ENCODE measurements at regions not wholly inside any gene's neighbourhood (a gene's known extent, or its start where the extent isn't known, plus 50 kb on each side); places are given as distances from the start of the nearest gene placed in this dataset.

- H3K4me1 Mint-ChIP-seq (ENCODE audit: low read depth): peaks cover 5% of the 10 kb centered on the region
- no peaks in the 10 kb centered on the region for H3K9me3 Mint-ChIP-seq
- H3K27me3 Mint-ChIP-seq: no peaks in the 10 kb centered on the region
- H3K27ac Mint-ChIP-seq: no peak overlapping the region
- H3K36me3 Mint-ChIP-seq (ENCODE audit: low read depth): peaks cover 5% of the 10 kb centered on the region
- no peak overlapping the region for H3K4me3 Mint-ChIP-seq
Observed at GRCh38 chr13:99636306-99636705, 135.0 kb downstream of the TM9SF2 start.

GRCh38 chr13:99634672-99635071 is 133.4 kb downstream of the TM9SF2 start:
- no peak overlapping the region for H3K4me3 Mint-ChIP-seq
- H3K9me3 Mint-ChIP-seq: no peaks in the 10 kb centered on the region
- peaks cover 5% of the 10 kb centered on the region for H3K36me3 Mint-ChIP-seq (ENCODE audit: low read depth)
- H3K4me1 Mint-ChIP-seq (ENCODE audit: low read depth): peaks cover 5% of the 10 kb centered on the region
- no peak overlapping the region for H3K27ac Mint-ChIP-seq
- no peaks in the 10 kb centered on the region for H3K27me3 Mint-ChIP-seq

GRCh38 chr13:99630269-99630898 is 129.1 kb downstream of the TM9SF2 start:
- H3K36me3 Mint-ChIP-seq (ENCODE audit: low read depth): peaks cover 5% of the 10 kb centered on the region
- H3K27me3 Mint-ChIP-seq: no peaks in the 10 kb centered on the region

GRCh38 chr13:99629641-99630040 is 128.4 kb downstream of the TM9SF2 start:
- Mint-ChIP-seq H3K4me3 (no peak overlapping the region), H3K4me1 (ENCODE audit: low read depth) (peaks cover 20% of the 10 kb centered on the region), H3K9me3 (no peaks in the 10 kb centered on the region), H3K27ac (no peak overlapping the region), H3K36me3 (ENCODE audit: low read depth) (peaks cover 5% of the 10 kb centered on the region), H3K27me3 (no peaks in the 10 kb centered on the region)

More at GRCh38 chr13:99630269-99630898, 129.1 kb downstream of the TM9SF2 start:
- Mint-ChIP-seq H3K9me3 (no peaks in the 10 kb centered on the region), H3K4me3 (no peak overlapping the region), H3K4me1 (ENCODE audit: low read depth) (peaks cover 20% of the 10 kb centered on the region), H3K27ac (no peak overlapping the region)

- Mint-ChIP-seq H3K27ac (no peak overlapping the region), H3K4me3 (no peak overlapping the region), H3K27me3 (no peaks in the 10 kb centered on the region), H3K4me1 (ENCODE audit: low read depth) (peaks cover 20% of the 10 kb centered on the region), H3K36me3 (ENCODE audit: low read depth) (peaks cover 5% of the 10 kb centered on the region), H3K9me3 (no peaks in the 10 kb centered on the region)
Observed at GRCh38 chr13:99628442-99628841, 127.2 kb downstream of the TM9SF2 start.

- Mint-ChIP-seq H3K4me1 (ENCODE audit: low read depth) (peaks cover 20% of the 10 kb centered on the region), H3K27ac (no peak overlapping the region), H3K36me3 (ENCODE audit: low read depth) (no peaks in the 10 kb centered on the region), H3K9me3 (no peaks in the 10 kb centered on the region), H3K27me3 (no peaks in the 10 kb centered on the region), H3K4me3 (no peak overlapping the region)
Observed at GRCh38 chr13:99626461-99627082, 125.3 kb downstream of the TM9SF2 start.

- Mint-ChIP-seq H3K27me3 (no peaks in the 10 kb centered on the region), H3K4me1 (ENCODE audit: low read depth) (peaks cover 20% of the 10 kb centered on the region), H3K9me3 (no peaks in the 10 kb centered on the region), H3K4me3 (no peak overlapping the region), H3K27ac (no peak overlapping the region), H3K36me3 (ENCODE audit: low read depth) (no peaks in the 10 kb centered on the region)
Observed at GRCh38 chr13:99624936-99625540, 123.8 kb downstream of the TM9SF2 start.

GRCh38 chr13:99620806-99621205 is 119.5 kb downstream of the TM9SF2 start:
- Mint-ChIP-seq H3K4me1 (ENCODE audit: low read depth) (peaks cover 8% of the 10 kb centered on the region), H3K27me3 (no peaks in the 10 kb centered on the region), H3K27ac (no peak overlapping the region), H3K36me3 (ENCODE audit: low read depth) (no peaks in the 10 kb centered on the region), H3K4me3 (no peak overlapping the region), H3K9me3 (no peaks in the 10 kb centered on the region)

- Mint-ChIP-seq H3K4me1 (ENCODE audit: low read depth) (peaks cover 7% of the 10 kb centered on the region), H3K27me3 (no peaks in the 10 kb centered on the region), H3K36me3 (ENCODE audit: low read depth) (no peaks in the 10 kb centered on the region), H3K4me3 (no peak overlapping the region), H3K27ac (no peak overlapping the region), H3K9me3 (no peaks in the 10 kb centered on the region)
Observed at GRCh38 chr13:99619207-99619606, 117.9 kb downstream of the TM9SF2 start.

GRCh38 chr13:99617474-99618255 is 116.4 kb downstream of the TM9SF2 start:
- Mint-ChIP-seq H3K4me1 (ENCODE audit: low read depth) (peaks cover 16% of the 10 kb centered on the region), H3K27me3 (no peaks in the 10 kb centered on the region), H3K27ac (no peak overlapping the region)

GRCh38 chr13:99614465-99614885 is 113.2 kb downstream of the TM9SF2 start:
- Mint-ChIP-seq H3K4me3 (no peak overlapping the region), H3K36me3 (ENCODE audit: low read depth) (no peaks in the 10 kb centered on the region), H3K4me1 (ENCODE audit: low read depth) (peaks cover 33% of the 10 kb centered on the region), H3K27me3 (no peaks in the 10 kb centered on the region), H3K27ac (no peak overlapping the region), H3K9me3 (no peaks in the 10 kb centered on the region)

More at GRCh38 chr13:99617474-99618255, 116.4 kb downstream of the TM9SF2 start:
- Mint-ChIP-seq H3K36me3 (ENCODE audit: low read depth) (no peaks in the 10 kb centered on the region), H3K9me3 (no peaks in the 10 kb centered on the region), H3K4me3 (no peak overlapping the region)
